GM12878 (cell line): ENCODE measurements at regions not wholly inside any gene's neighbourhood (a gene's known extent, or its start where the extent isn't known, plus 50 kb on each side); places are given as distances from the start of the nearest gene placed in this dataset.

Experiments used
- ATAC-seq: fragments of 200-7000 bp; cut with Tn5 transposase; 3 replicates; pipeline ENCODE4 v1.9.1; 2020; ENCODE audit warnings: mild to moderate bottlenecking, moderate library complexity
- BruUV-seq: library from RNA; stranded (reverse); fragments of 400-500 nt; replicated peaks from 2 replicates; lab custom pipeline; 2021; lab: Mats Ljungman, UMichigan
- CTCF ChIA-PET: fragments of 300-600 bp; sonication (Branson Sonifier 250); formaldehyde crosslinking; extraction: SDS; loops from one replicate; lab custom pipeline; 2021; ENCODE audit warnings: inconsistent platforms; lab: Yijun Ruan, JAX
- POLR2A ChIA-PET: fragments of 350-600 bp; formaldehyde crosslinking; extraction: SDS; loops from one replicate; lab custom pipeline; 2021; ENCODE audit warnings: inconsistent platforms; lab: Charles Lee
- RAD21 ChIA-PET: fragments of 300-600 bp; sonication (Branson Sonifier 250); formaldehyde crosslinking; loops from one replicate; lab custom pipeline; 2023; ENCODE audit warnings: antibody characterized with exemption; ENCODE audit not compliant: unreplicated experiment; lab: Charles Lee
- SMC1A ChIA-PET: fragments of 300-600 bp; sonication (Branson Sonifier 250); formaldehyde crosslinking; loops from one replicate; lab custom pipeline; 2023; ENCODE audit not compliant: unreplicated experiment, uncharacterized antibody; lab: Charles Lee
- DNase-seq: peaks from one replicate; pipeline ENCODE4 v3.0.0-alpha.2; 2011; ENCODE audit warnings: low read depth, low spot score
- FAIRE-seq: peaks from 3 replicates; lab custom pipeline; 2011; peaks lifted over from hg19 to GRCh38; lab: Jason Lieb, UNC
- H2AFZ ChIP-seq: 2 replicates; pipeline ENCODE4 v1.6.0; 2011; ENCODE audit warnings: low read depth, low read length, control low read depth; ENCODE audit not compliant: control insufficient read depth
- H3K27ac ChIP-seq: 2 replicates; pipeline ENCODE4 v1.5.1; 2011; ENCODE audit warnings: control low read depth; ENCODE audit not compliant: control insufficient read depth, insufficient read depth
- H3K27me3 ChIP-seq, 2 experiments: replicated peaks in 1 of 2; 2 replicates each; pipeline versions ENCODE4 v1.6.0 to v1.6.1; 2011; ENCODE audit warnings: low read length in 1 of 2; ENCODE audit not compliant: control insufficient read depth in 2 of 2, insufficient read depth in 2 of 2
- H3K36me3 ChIP-seq, 2 experiments: 2 replicates each; pipeline ENCODE4 v1.5.1; 2011; ENCODE audit warnings: low read length in 1 of 2; ENCODE audit not compliant: control insufficient read depth in 2 of 2, insufficient read depth in 2 of 2
- H3K4me1 ChIP-seq: 2 replicates; pipeline ENCODE4 v1.6.1; 2011; ENCODE audit warnings: mild to moderate bottlenecking, low read length, moderate library complexity, mixed read lengths; ENCODE audit not compliant: control insufficient read depth, insufficient read depth
- H3K4me2 ChIP-seq: 2 replicates; pipeline ENCODE4 v1.6.0; 2011; ENCODE audit warnings: control low read depth; ENCODE audit not compliant: control insufficient read depth, insufficient read depth
- H3K4me3 ChIP-seq: fragments of 200-600 bp; sonication (generic); 2 replicates; pipeline ENCODE4 v1.5.1; 2016
- H3K79me2 ChIP-seq: 2 replicates; pipeline ENCODE4 v1.6.0; 2011; ENCODE audit warnings: low read length; ENCODE audit not compliant: control insufficient read depth, insufficient read depth
- H3K9ac ChIP-seq: 2 replicates; pipeline ENCODE4 v1.8.0; 2011; ENCODE audit warnings: low read length, control low read depth, mixed read lengths; ENCODE audit not compliant: control insufficient read depth, insufficient read depth
- H3K9me3 ChIP-seq: replicated peaks from 3 replicates; pipeline ENCODE4 v1.5.1; 2011; ENCODE audit warnings: mild to moderate bottlenecking, low read length; ENCODE audit not compliant: control insufficient read depth, insufficient read depth
- H4K20me1 ChIP-seq: 2 replicates; pipeline ENCODE4 v1.6.0; 2011; ENCODE audit not compliant: control insufficient read depth, insufficient read depth
- ATF7 ChIP-seq: fragments of 450-650 bp; IDR thresholded peaks from 2 replicates; pipeline ENCODE4 v1.6.1; 2016; ENCODE audit warnings: low read depth, mild to moderate bottlenecking
- CHD2 ChIP-seq: IDR thresholded peaks from 2 replicates; pipeline ENCODE4 v1.6.1; 2011; ENCODE audit warnings: low read depth, low read length, improper control_type of control experiment, borderline replicate concordance
- ELK1 ChIP-seq: IDR thresholded peaks from 2 replicates; pipeline ENCODE4 v1.6.1; 2012; ENCODE audit warnings: low read depth, low read length, improper control_type of control experiment
- FOS ChIP-seq: IDR thresholded peaks from 3 replicates; pipeline ENCODE4 v1.6.1; 2011; ENCODE audit warnings: borderline replicate concordance; ENCODE audit not compliant: insufficient read length; ENCODE audit errors: extremely low read depth
- HSF1 ChIP-seq: fragments of 150-350 bp; IDR thresholded peaks from 2 replicates; pipeline ENCODE4 v1.6.1; 2014; ENCODE audit warnings: mild to moderate bottlenecking, low read depth, low read length
- IRF5 ChIP-seq: fragments of 450-650 bp; IDR thresholded peaks from 2 replicates; pipeline ENCODE4 v1.6.1; 2017; ENCODE audit warnings: borderline replicate concordance
- MXI1 ChIP-seq: fragments of 150-350 bp; IDR thresholded peaks from 2 replicates; pipeline ENCODE4 v1.6.1; 2011; ENCODE audit warnings: low read depth, mild to moderate bottlenecking, inconsistent platforms, low read length, improper control_type of control experiment
- NR2C2 ChIP-seq: IDR thresholded peaks from 2 replicates; pipeline ENCODE4 v1.6.1; 2011; ENCODE audit warnings: borderline replicate concordance, low read depth; ENCODE audit not compliant: control insufficient read depth, insufficient read length
- RUNX3 ChIP-seq: IDR thresholded peaks from 2 replicates; pipeline ENCODE4 v1.6.1; 2012; ENCODE audit warnings: low read length, inconsistent platforms
- SPI1 ChIP-seq: IDR thresholded peaks from 2 replicates; pipeline ENCODE4 v1.6.1; 2011; ENCODE audit warnings: low read depth, mild to moderate bottlenecking, low read length, moderate library complexity, borderline replicate concordance; ENCODE audit not compliant: insufficient read depth
- SREBF2 ChIP-seq: IDR thresholded peaks from 2 replicates; pipeline ENCODE4 v1.6.1; 2012; ENCODE audit warnings: mild to moderate bottlenecking, low read length
- WGBS: methylation state at CpG from one replicate; pipeline ENCODE4 v1.1.6; 2016; ENCODE audit warnings: low lambda C conversion rate; ENCODE audit not compliant: insufficient replicate concordance, insufficient coverage; ENCODE audit errors: missing lambda C conversion rate; 5-methylcytosine and 5-hydroxymethylcytosine counted together
- in situ Hi-C: fragments of 300-500 bp; cut with MboI; formaldehyde crosslinking; loops from 9 replicates; pipeline ENCODE4 v1.14.3; 2018; ENCODE audit warnings: mixed read lengths
- intact Hi-C: fragments of 100-400 bp; cut with micrococcal nuclease; formaldehyde crosslinking; loops from one replicate; pipeline ENCODE4 v1.14.2; 2022; ENCODE audit not compliant: unreplicated experiment

GRCh38 chr1:222896630-222897526 lies 82.0 kb downstream of the DISP1 start (continued):
- TF ChIP-seq IRF5, result no peak
- TF ChIP-seq HSF1, result no peak
- no peak for TF ChIP-seq SPI1

- Histone ChIP-seq H4K20me1 (no peaks in the 10 kb centered on the region), H3K79me2 (no peaks in the 10 kb centered on the region), H3K27me3 (no peaks in the 10 kb centered on the region), H3K9ac (no peak overlapping the region; the same call in 1 of the 2 replicates), H3K4me2 (peak overlapping the region; percentile 48), H3K27ac (no peak overlapping the region), H3K36me3 (no peaks in the 10 kb centered on the region), H2AFZ (peak overlapping the region; percentile 44), H3K4me1 (no peaks in the 10 kb centered on the region), H3K9me3 (no peaks in the 10 kb centered on the region), H3K4me3 (no peak overlapping the region)
- in situ Hi-C loops (no loop called here), intact Hi-C loops (no loop called here)
- ChIA-PET POLR2A (no interaction called here), RAD21 (no interaction called here), CTCF (no interaction called here), SMC1A (no interaction called here)
- BruUV-seq, result no TSS peak
- no peak for TF ChIP-seq FOS
- no peak for TF ChIP-seq CHD2
- peak; percentile 41; the same call in 1 of the 2 replicates for TF ChIP-seq RUNX3
- no peak for TF ChIP-seq ELK1
- TF ChIP-seq MXI1, result no peak
- TF ChIP-seq SREBF2, result no peak
- TF ChIP-seq NR2C2, result no peak
- peak; percentile 52 for TF ChIP-seq ATF7
- DNase-seq (no peak), FAIRE-seq (no peak), ATAC-seq (peak; percentile 40; the same call in 1 of the 3 replicates)
- WGBS, result 56% methylated on average over 4 of the region's 4 CpGs
Measured at GRCh38 chr1:222897527-222898190, 82.8 kb downstream of the DISP1 start.
